ENCODE measurements at regions not wholly inside any gene's neighbourhood (a gene's known extent, or its start where the extent isn't known, plus 50 kb on each side); places are given as distances from the start of the nearest gene placed in this dataset.

GRCh38 chr2:15770606-15771005 lies 169.7 kb upstream of the MYCN start:
- H3K27me3 ChIP-seq: no peaks in the 10 kb centered on the region
- H3K27ac ChIP-seq: no peak overlapping the region
- no peak overlapping the region for H3K4me3 ChIP-seq
- H3K36me3 ChIP-seq: no peaks in the 10 kb centered on the region
- intact Hi-C loops (cut with DNase I; ENCODE audit: low total_unique reads): no loop called here
- TF ChIP-seq EP300 (IDR thresholded peaks at IDR 0.05; ENCODE audit: low read depth): no peak
- TF ChIP-seq CTCF (IDR thresholded peaks at IDR 0.05): no peak
- TF ChIP-seq POLR2AphosphoS5 (IDR thresholded peaks at IDR 0.05): no peak
- no peak for TF ChIP-seq POLR2A (IDR thresholded peaks at IDR 0.05)
- H3K4me1 ChIP-seq: no peaks in the 10 kb centered on the region
- in situ Hi-C loops (cut with MboI; ENCODE audit: low pct_ligation_motif_present in 1 of 4, low pct_unique_long_range_greater_than_20kb in 1 of 4, low sequenced_read_pairs in 3 of 4): no loop called here
- no peak for DNase-seq
- H3K9me3 ChIP-seq: no peaks in the 10 kb centered on the region
- WGBS, 2 donors (ENCODE audit: low coverage in 1 of 2): 71% methylated on average over 11 of the region's 12 CpGs; no CpG with 5 or more reads in 1 of the 2 donors

- Histone ChIP-seq H3K27ac (no peak overlapping the region), H3K27me3 (no peaks in the 10 kb centered on the region), H3K9me3 (no peaks in the 10 kb centered on the region), H3K36me3 (no peaks in the 10 kb centered on the region), H3K4me1 (no peaks in the 10 kb centered on the region), H3K4me3 (no peak overlapping the region)
- WGBS, 2 donors (ENCODE audit: low coverage in 1 of 2): 95% methylated on average over 7 of the region's 7 CpGs; no CpG with 5 or more reads in 1 of the 2 donors
- in situ Hi-C loops (cut with MboI; ENCODE audit: low pct_ligation_motif_present in 1 of 4, low pct_unique_long_range_greater_than_20kb in 1 of 4, low sequenced_read_pairs in 3 of 4): no loop called here
- DNase-seq: no peak
- TF ChIP-seq CTCF (IDR thresholded peaks at IDR 0.05) (no peak), POLR2A (IDR thresholded peaks at IDR 0.05) (no peak), EP300 (IDR thresholded peaks at IDR 0.05; ENCODE audit: low read depth) (no peak), POLR2AphosphoS5 (IDR thresholded peaks at IDR 0.05) (no peak)
- intact Hi-C loops (cut with DNase I; ENCODE audit: low total_unique reads): no loop called here
These were observed 169.2 kb upstream of the MYCN start for GRCh38 chr2:15771124-15771523.

GRCh38 chr2:15772086-15772595 lies 168.2 kb upstream of the MYCN start:
- in situ Hi-C loops (cut with MboI; ENCODE audit: low pct_ligation_motif_present in 1 of 4, low pct_unique_long_range_greater_than_20kb in 1 of 4, low sequenced_read_pairs in 3 of 4): no loop called here

GRCh38 chr2:15772681-15773080 lies 167.7 kb upstream of the MYCN start:
- in situ Hi-C loops (cut with MboI; ENCODE audit: low pct_ligation_motif_present in 1 of 4, low pct_unique_long_range_greater_than_20kb in 1 of 4, low sequenced_read_pairs in 3 of 4): no loop called here
- 85 to 100% methylated on average over 2 to 5 of the region's 5 CpGs for WGBS, 2 donors (ENCODE audit: low coverage in 1 of 2)

More at GRCh38 chr2:15772086-15772595, 168.2 kb upstream of the MYCN start:
- TF ChIP-seq CTCF (IDR thresholded peaks at IDR 0.05): no peak
- TF ChIP-seq POLR2A (IDR thresholded peaks at IDR 0.05): no peak
- TF ChIP-seq POLR2AphosphoS5 (IDR thresholded peaks at IDR 0.05): no peak
- no peak for TF ChIP-seq EP300 (IDR thresholded peaks at IDR 0.05; ENCODE audit: low read depth)
- Histone ChIP-seq H3K9me3 (no peaks in the 10 kb centered on the region), H3K4me1 (no peaks in the 10 kb centered on the region), H3K27me3 (no peaks in the 10 kb centered on the region), H3K27ac (no peak overlapping the region), H3K36me3 (no peaks in the 10 kb centered on the region), H3K4me3 (no peak overlapping the region)
- no peak for DNase-seq
- intact Hi-C loops (cut with DNase I; ENCODE audit: low total_unique reads): no loop called here
- 69% methylated on average over 10 of the region's 10 CpGs; no CpG with 5 or more reads in 1 of the 2 donors for WGBS, 2 donors (ENCODE audit: low coverage in 1 of 2)

More at GRCh38 chr2:15772681-15773080, 167.7 kb upstream of the MYCN start:
- H3K36me3 ChIP-seq: no peaks in the 10 kb centered on the region
- no peak overlapping the region for H3K27ac ChIP-seq
- TF ChIP-seq POLR2AphosphoS5 (IDR thresholded peaks at IDR 0.05): no peak
- no peak for TF ChIP-seq CTCF (IDR thresholded peaks at IDR 0.05)
- no peak for TF ChIP-seq EP300 (IDR thresholded peaks at IDR 0.05; ENCODE audit: low read depth)
- TF ChIP-seq POLR2A (IDR thresholded peaks at IDR 0.05): no peak
- no peaks in the 10 kb centered on the region for H3K27me3 ChIP-seq
- no peak for DNase-seq
- intact Hi-C loops (cut with DNase I; ENCODE audit: low total_unique reads): no loop called here
- H3K4me3 ChIP-seq: no peak overlapping the region
- H3K4me1 ChIP-seq: no peaks in the 10 kb centered on the region
- no peaks in the 10 kb centered on the region for H3K9me3 ChIP-seq

Data from transverse colon (tissue), 4 donors.